ENCODE measurements at regions not wholly inside any gene's neighbourhood (a gene's known extent, or its start where the extent isn't known, plus 50 kb on each side); places are given as distances from the start of the nearest gene placed in this dataset.

DNA sequence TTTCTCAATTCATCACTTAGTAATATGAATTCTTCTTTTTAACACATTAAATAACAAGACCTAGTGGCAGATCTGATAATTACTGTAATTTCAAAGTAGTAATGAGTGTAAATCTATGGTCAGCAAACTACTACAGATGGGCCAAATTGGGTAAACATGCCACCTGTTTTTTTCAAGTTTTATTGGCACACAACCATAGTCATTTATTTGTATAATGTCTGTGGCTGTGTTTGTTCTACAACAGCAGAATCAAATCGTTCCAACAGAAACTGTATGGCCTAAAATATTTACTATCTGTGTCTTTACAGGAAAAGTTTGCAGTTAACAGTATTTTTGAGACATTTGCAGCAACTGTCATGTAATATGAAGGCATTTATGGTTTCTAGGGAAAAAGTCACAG, 86.1 kb upstream of the EYA2 start:
- no peak for TF ChIP-seq CTCF (conservative IDR thresholded peaks at IDR 0.05; ENCODE audit: low read depth, low read length)
- TF ChIP-seq EZH2phosphoT487 (IDR thresholded peaks at IDR 0.05; ENCODE audit: borderline replicate concordance, low read length), result no peak

Measured in PC-3 (cell line).